Uterus (tissue), 3 donors: ENCODE measurements at regions not wholly inside any gene's neighbourhood (a gene's known extent, or its start where the extent isn't known, plus 50 kb on each side); places are given as distances from the start of the nearest gene placed in this dataset.

Experiments
- DNase-seq, 2 donors: peaks; one replicate each; pipeline ENCODE4 v3.0.0-alpha.2; 2019 to 2020
- H3K27ac ChIP-seq, 2 donors: fragments of 200-600 bp; sonication (generic); 1 replicate in 1 of 2; 2 replicates in 1 of 2; pipeline ENCODE4 v1.5.1; 2016 to 2018
- H3K27me3 ChIP-seq, 2 donors: fragments of 200-600 bp; sonication (generic); one replicate each; pipeline ENCODE4 v1.5.1; 2018 to 2019; ENCODE audit warnings: control low read depth in 1 of 2
- H3K36me3 ChIP-seq, 2 donors: fragments of 200-600 bp; sonication (generic); one replicate each; pipeline ENCODE4 v1.5.1; 2019; ENCODE audit warnings: control low read depth in 1 of 2
- H3K4me1 ChIP-seq, 2 donors: fragments of 200-600 bp; sonication (generic); one replicate each; pipeline ENCODE4 v1.5.1; 2018 to 2019; ENCODE audit warnings: control low read depth in 1 of 2
- H3K4me3 ChIP-seq, 2 donors: fragments of 200-600 bp; sonication (generic); 1 replicate in 1 of 2; 2 replicates in 1 of 2; pipeline ENCODE4 v1.5.1; 2018 to 2019; ENCODE audit warnings: mild to moderate bottlenecking in 1 of 2
- H3K9me3 ChIP-seq, 2 donors: fragments of 200-600 bp; sonication (generic); one replicate each; pipeline ENCODE4 v1.5.1; 2019; ENCODE audit warnings: control low read depth in 1 of 2
- POLR2A ChIP-seq, 2 donors: fragments of 450-650 bp; IDR thresholded peaks; one replicate each; pipeline ENCODE4 v1.6.1; 2016; ENCODE audit warnings: antibody characterized with exemption in 2 of 2, mild to moderate bottlenecking in 1 of 2, moderate library complexity in 1 of 2
- intact Hi-C: fragments of 100-400 bp; cut with DNase I; formaldehyde crosslinking; loops from one replicate; pipeline ENCODE4 v1.15.1; 2023; ENCODE audit warnings: low total_unique reads
- TF ChIP-seq, protein P1 (sequence below), 4 experiments: fragments of 200-600 bp in 2 of 4; fragments of 450-650 bp in 2 of 4; sonication (generic) in 2 of 4; IDR thresholded peaks; one replicate each; pipeline ENCODE4 v1.5.1; 2016 to 2019; ENCODE audit warnings: antibody characterized with exemption in 4 of 4, mild to moderate bottlenecking in 2 of 4, moderate library complexity in 1 of 4
- donor health status: DM: yes; HTN: yes; CAD: no.

DNA sequence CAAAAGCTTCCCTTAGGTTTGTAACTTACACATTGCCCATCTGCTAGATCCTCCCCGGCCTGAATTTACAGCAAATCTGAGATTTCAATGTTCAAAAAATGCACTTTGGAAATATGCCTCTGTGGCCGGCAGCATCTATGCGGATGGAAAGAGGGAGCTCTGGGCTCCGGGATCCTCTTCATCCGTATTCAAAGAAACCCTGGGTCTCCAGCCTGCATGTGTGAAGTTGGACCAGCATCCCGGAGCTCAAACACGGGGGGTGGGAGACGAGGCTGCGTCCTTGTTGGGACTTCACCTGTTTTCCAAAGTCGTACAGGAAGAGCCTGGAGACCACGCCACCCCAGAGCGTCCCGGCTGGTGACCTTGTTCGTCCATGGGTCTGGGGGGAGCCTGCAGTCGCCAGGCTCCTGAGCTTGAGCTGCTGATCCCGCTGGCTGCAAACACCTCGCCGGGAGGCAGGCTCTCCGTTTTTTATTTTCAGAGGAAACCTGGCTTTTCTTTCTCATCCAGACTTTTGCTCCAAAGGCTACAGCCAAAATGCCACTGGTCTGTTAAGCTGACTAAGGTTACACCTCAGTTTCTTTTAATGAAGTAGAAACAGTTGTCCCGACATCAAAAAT is 77.4 kb downstream of the PTGR3 start:
- TF ChIP-seq POLR2A (IDR thresholded peaks at IDR 0.05) = no peak
- TF ChIP-seq, protein P1, sequence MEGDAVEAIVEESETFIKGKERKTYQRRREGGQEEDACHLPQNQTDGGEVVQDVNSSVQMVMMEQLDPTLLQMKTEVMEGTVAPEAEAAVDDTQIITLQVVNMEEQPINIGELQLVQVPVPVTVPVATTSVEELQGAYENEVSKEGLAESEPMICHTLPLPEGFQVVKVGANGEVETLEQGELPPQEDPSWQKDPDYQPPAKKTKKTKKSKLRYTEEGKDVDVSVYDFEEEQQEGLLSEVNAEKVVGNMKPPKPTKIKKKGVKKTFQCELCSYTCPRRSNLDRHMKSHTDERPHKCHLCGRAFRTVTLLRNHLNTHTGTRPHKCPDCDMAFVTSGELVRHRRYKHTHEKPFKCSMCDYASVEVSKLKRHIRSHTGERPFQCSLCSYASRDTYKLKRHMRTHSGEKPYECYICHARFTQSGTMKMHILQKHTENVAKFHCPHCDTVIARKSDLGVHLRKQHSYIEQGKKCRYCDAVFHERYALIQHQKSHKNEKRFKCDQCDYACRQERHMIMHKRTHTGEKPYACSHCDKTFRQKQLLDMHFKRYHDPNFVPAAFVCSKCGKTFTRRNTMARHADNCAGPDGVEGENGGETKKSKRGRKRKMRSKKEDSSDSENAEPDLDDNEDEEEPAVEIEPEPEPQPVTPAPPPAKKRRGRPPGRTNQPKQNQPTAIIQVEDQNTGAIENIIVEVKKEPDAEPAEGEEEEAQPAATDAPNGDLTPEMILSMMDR (IDR thresholded peaks at IDR 0.05) = no peak
- intact Hi-C loops = no loop called here
- Histone ChIP-seq H3K36me3 (no peaks in the 10 kb centered on the region), H3K4me1 (no peaks in the 10 kb centered on the region), H3K27ac (no peak overlapping the region), H3K9me3 (no peaks in the 10 kb centered on the region), H3K27me3 (no peaks in the 10 kb centered on the region), H3K4me3 (peak overlapping the region in 1 of 2 donors; percentile 21)
- no peak for DNase-seq

GRCh38 chr18:75130591-75131328 is 78.2 kb downstream of the PTGR3 start:
- no peak for TF ChIP-seq POLR2A (IDR thresholded peaks at IDR 0.05)
- TF ChIP-seq, protein P1 (IDR thresholded peaks at IDR 0.05) = no peak
- DNase-seq = no peak
- Histone ChIP-seq H3K27ac (no peak overlapping the region), H3K36me3 (no peaks in the 10 kb centered on the region), H3K4me3 (peak overlapping the region in 1 of 2 donors; percentile 21), H3K27me3 (no peaks in the 10 kb centered on the region), H3K4me1 (no peaks in the 10 kb centered on the region), H3K9me3 (no peaks in the 10 kb centered on the region)
- intact Hi-C loops = no loop called here

GRCh38 chr18:75129717-75130477 is 79.0 kb downstream of the PTGR3 start:
- no peaks in the 10 kb centered on the region for H3K9me3 ChIP-seq
- DNase-seq = no peak
- H3K36me3 ChIP-seq = no peaks in the 10 kb centered on the region
- intact Hi-C loops = no loop called here
- H3K27me3 ChIP-seq = no peaks in the 10 kb centered on the region
- no peak for TF ChIP-seq POLR2A (IDR thresholded peaks at IDR 0.05)
- TF ChIP-seq, protein P1 (IDR thresholded peaks at IDR 0.05) = no peak
- no peak overlapping the region for H3K4me3 ChIP-seq
- no peak overlapping the region for H3K27ac ChIP-seq
- no peaks in the 10 kb centered on the region for H3K4me1 ChIP-seq

DNA sequence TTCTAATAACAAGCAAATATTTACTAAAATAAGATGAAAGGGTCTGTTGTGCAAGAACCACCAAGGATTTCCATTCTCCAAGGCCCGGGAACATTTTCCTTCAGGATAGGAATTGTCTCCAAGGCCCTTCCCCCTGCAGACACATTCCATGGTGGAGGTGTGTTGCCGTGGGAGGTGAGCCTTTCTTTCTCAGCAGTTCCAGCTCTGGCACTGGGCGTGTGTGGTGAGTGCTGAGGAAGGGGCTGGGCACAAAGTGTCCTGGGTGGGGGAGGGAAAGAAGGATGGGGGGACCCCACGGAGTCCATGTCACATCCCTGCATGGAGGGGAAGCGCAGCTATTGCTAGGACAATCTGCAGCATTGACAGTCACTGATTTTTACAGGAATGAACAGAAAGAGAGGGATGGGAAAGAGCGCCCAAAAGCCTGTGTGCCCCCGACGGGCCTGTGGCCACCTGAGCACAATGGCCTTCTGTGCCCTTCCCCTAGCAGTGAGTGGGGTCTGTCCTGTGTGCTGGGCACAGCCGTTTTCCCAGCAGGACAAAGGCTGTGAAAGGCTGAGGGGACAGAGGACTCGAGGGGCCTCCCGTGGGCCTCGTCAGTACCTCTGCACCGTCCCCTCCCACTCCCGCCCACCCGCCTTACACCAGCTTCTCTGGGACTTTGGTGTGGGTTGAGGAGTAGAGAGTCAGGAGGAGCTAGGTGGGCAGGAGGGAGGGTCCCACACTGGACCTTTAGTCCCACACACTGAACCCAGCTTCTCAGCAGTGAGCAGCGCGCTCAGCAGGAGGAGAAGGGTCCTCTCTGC is 79.8 kb downstream of the PTGR3 start:
- H3K4me1 ChIP-seq = no peaks in the 10 kb centered on the region
- H3K27me3 ChIP-seq = no peaks in the 10 kb centered on the region
- no peak for TF ChIP-seq POLR2A (IDR thresholded peaks at IDR 0.05)
- TF ChIP-seq, protein P1 (IDR thresholded peaks at IDR 0.05) = no peak
- intact Hi-C loops = no loop called here
- H3K36me3 ChIP-seq = no peaks in the 10 kb centered on the region
- DNase-seq = no peak
- no peak overlapping the region for H3K27ac ChIP-seq
- H3K9me3 ChIP-seq = no peaks in the 10 kb centered on the region
- H3K4me3 ChIP-seq = no peak overlapping the region
